ENCODE measurements at regions not wholly inside any gene's neighbourhood (a gene's known extent, or its start where the extent isn't known, plus 50 kb on each side); places are given as distances from the start of the nearest gene placed in this dataset.
"Not testable (repeated sequence)": the region's sequence is repeated elsewhere in the genome, so short reads cannot be mapped to it uniquely, and the experiment has no call there.

DNA sequence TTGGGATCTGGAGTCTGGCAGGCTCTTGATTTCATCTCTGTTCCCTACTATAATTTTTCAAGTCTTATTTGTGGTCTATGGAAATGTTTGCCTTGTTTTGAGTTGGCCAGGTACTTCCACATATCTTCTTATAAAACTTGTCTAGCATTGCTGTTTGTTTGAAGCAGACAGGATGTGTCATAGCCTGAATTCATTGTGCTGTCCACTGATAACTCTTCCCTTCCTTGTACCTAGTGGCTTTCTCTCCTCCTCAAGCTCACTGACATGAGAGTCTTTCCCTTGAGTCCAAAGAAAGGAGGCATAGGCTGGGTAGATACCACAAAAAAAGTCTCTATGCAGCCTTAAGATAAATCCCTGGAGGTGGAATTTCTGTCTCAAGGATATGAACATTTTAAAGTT lies 59.2 kb upstream of the FAM241A start:
- TF ChIP-seq, protein P1, sequence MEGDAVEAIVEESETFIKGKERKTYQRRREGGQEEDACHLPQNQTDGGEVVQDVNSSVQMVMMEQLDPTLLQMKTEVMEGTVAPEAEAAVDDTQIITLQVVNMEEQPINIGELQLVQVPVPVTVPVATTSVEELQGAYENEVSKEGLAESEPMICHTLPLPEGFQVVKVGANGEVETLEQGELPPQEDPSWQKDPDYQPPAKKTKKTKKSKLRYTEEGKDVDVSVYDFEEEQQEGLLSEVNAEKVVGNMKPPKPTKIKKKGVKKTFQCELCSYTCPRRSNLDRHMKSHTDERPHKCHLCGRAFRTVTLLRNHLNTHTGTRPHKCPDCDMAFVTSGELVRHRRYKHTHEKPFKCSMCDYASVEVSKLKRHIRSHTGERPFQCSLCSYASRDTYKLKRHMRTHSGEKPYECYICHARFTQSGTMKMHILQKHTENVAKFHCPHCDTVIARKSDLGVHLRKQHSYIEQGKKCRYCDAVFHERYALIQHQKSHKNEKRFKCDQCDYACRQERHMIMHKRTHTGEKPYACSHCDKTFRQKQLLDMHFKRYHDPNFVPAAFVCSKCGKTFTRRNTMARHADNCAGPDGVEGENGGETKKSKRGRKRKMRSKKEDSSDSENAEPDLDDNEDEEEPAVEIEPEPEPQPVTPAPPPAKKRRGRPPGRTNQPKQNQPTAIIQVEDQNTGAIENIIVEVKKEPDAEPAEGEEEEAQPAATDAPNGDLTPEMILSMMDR (IDR thresholded peaks at IDR 0.05; ENCODE audit: borderline replicate concordance, extremely low read depth, insufficient read depth) = no peak
- FAIRE-seq (no peak), DNase-seq (no peak)
- Histone ChIP-seq H3K27me3 (ENCODE audit: control insufficient read depth, insufficient read depth, low read length) (no peaks in the 10 kb centered on the region), H3K9ac (ENCODE audit: low read length in 3 of 3) (no peak overlapping the region), H3K36me3 (ENCODE audit: control insufficient read depth in 2 of 3, insufficient read depth in 3 of 3, low read length in 3 of 3) (no peaks in the 10 kb centered on the region), H3K27ac (ENCODE audit: low read depth in 2 of 2, low read length in 2 of 2) (no peak overlapping the region), H3K4me1 (ENCODE audit: control insufficient read depth in 2 of 3, insufficient read depth in 2 of 3, low read depth in 1 of 3, low read length in 3 of 3) (no peaks in the 10 kb centered on the region), H3K4me3 (ENCODE audit: low read length in 3 of 3) (no peak overlapping the region), H3K9me3 (ENCODE audit: control insufficient read depth in 2 of 3, insufficient read depth in 1 of 3, low read length in 3 of 3) (no peaks in the 10 kb centered on the region)
- intact Hi-C loops (cut with DNase I) = no loop called here

DNA sequence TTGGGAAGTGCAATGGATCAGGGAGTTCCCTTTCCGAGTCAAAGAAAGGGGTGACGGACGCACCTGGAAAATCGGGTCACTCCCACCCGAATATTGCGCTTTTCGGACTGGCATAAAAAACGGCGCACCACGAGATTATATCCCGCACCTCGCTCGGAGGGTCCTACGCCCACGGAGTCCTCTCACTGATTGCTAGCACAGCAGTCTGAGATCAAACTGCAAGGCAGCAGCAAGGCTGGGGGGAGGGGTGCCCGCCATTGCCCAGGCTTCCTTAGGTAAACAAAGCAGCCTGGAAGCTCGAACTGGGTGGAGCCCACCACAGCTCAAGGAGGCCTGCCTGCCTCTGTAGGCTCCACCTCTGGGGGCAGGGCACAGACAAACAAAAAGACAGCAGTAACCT lies 58.6 kb upstream of the FAM241A start:
- DNase-seq; H3K36me3 ChIP-seq (ENCODE audit: control insufficient read depth in 2 of 3, insufficient read depth in 3 of 3, low read length in 3 of 3); H3K9ac ChIP-seq (ENCODE audit: low read length in 3 of 3); H3K27ac ChIP-seq (ENCODE audit: low read depth in 2 of 2, low read length in 2 of 2); H3K4me1 ChIP-seq (ENCODE audit: control insufficient read depth in 2 of 3, insufficient read depth in 2 of 3, low read depth in 1 of 3, low read length in 3 of 3); FAIRE-seq; H3K27me3 ChIP-seq (ENCODE audit: control insufficient read depth, insufficient read depth, low read length); H3K9me3 ChIP-seq (ENCODE audit: control insufficient read depth in 2 of 3, insufficient read depth in 1 of 3, low read length in 3 of 3); intact Hi-C loops (cut with DNase I); H3K4me3 ChIP-seq (ENCODE audit: low read length in 3 of 3): not testable (repeated sequence)

DNA sequence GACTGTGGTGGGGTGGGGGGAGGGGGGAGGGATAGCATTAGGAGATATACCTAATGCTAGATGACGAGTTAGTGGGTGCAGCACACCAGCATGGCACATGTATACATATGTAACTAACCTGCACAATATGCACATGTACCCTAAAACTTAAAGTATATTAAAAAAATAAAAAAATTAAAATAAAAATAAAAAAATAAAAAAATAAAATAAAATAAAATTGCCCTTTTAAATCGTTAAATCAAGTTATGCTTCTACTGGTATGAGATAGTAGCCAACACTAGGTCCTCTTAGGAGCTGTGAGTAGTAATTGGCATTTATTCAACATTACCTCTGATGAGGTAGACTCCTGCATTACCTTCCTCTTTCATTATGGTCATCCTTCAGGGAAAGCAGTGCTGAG lies 52.9 kb upstream of the FAM241A start:
- H3K4me3 ChIP-seq (ENCODE audit: low read length in 3 of 3); intact Hi-C loops (cut with DNase I); H3K27ac ChIP-seq (ENCODE audit: low read depth in 2 of 2, low read length in 2 of 2); H3K9me3 ChIP-seq (ENCODE audit: control insufficient read depth in 2 of 3, insufficient read depth in 1 of 3, low read length in 3 of 3); FAIRE-seq; H3K4me1 ChIP-seq (ENCODE audit: control insufficient read depth in 2 of 3, insufficient read depth in 2 of 3, low read depth in 1 of 3, low read length in 3 of 3); H3K36me3 ChIP-seq (ENCODE audit: control insufficient read depth in 2 of 3, insufficient read depth in 3 of 3, low read length in 3 of 3); H3K9ac ChIP-seq (ENCODE audit: low read length in 3 of 3); DNase-seq; H3K27me3 ChIP-seq (ENCODE audit: control insufficient read depth, insufficient read depth, low read length): not testable (repeated sequence)

DNA sequence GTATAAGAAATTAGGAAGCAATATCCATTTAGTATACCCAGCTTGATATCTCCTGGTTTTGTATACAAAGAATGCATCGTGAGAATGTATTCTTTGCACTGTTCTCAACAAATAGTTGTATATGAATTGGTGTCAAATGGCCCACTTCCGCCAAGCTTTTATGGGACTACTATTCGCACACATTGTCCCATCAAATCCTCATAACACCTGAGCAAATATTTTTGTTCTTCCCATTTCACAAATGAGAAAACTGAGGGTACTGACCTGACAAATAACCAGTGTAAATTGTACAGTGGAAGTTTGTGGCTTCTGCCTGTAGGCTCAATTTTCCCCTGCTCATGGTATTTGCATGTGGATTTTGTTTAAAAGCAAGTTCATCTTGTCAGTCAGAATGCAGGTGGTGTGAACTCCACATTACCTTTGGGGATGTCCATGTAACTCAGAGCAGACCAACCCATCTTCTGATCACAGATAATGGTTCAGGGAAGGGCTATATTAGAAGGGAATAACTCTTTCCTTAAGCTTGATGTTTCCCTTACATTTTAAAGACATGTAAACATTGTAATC lies 51.5 kb upstream of the FAM241A start:
- no peaks in the 10 kb centered on the region for H3K36me3 ChIP-seq (ENCODE audit: control insufficient read depth in 2 of 3, insufficient read depth in 3 of 3, low read length in 3 of 3)
- no peak overlapping the region for H3K4me3 ChIP-seq (ENCODE audit: low read length in 3 of 3)
- no peak overlapping the region for H3K27ac ChIP-seq (ENCODE audit: low read depth in 2 of 2, low read length in 2 of 2)
- DNase-seq (no peak), FAIRE-seq (no peak)
- TF ChIP-seq, protein P1 (IDR thresholded peaks at IDR 0.05; ENCODE audit: borderline replicate concordance, extremely low read depth, insufficient read depth) = no peak
- H3K4me1 ChIP-seq (ENCODE audit: control insufficient read depth in 2 of 3, insufficient read depth in 2 of 3, low read depth in 1 of 3, low read length in 3 of 3) = no peaks in the 10 kb centered on the region
- intact Hi-C loops (cut with DNase I) = no loop called here
- H3K9ac ChIP-seq (ENCODE audit: low read length in 3 of 3) = no peak overlapping the region
- H3K27me3 ChIP-seq (ENCODE audit: control insufficient read depth, insufficient read depth, low read length) = no peaks in the 10 kb centered on the region
- no peaks in the 10 kb centered on the region for H3K9me3 ChIP-seq (ENCODE audit: control insufficient read depth in 2 of 3, insufficient read depth in 1 of 3, low read length in 3 of 3)
